ENCODE measurements at regions not wholly inside any gene's neighbourhood (a gene's known extent, or its start where the extent isn't known, plus 50 kb on each side); places are given as distances from the start of the nearest gene placed in this dataset.
"Not testable (repeated sequence)": the region's sequence is repeated elsewhere in the genome, so short reads cannot be mapped to it uniquely, and the experiment has no call there.

DNA sequence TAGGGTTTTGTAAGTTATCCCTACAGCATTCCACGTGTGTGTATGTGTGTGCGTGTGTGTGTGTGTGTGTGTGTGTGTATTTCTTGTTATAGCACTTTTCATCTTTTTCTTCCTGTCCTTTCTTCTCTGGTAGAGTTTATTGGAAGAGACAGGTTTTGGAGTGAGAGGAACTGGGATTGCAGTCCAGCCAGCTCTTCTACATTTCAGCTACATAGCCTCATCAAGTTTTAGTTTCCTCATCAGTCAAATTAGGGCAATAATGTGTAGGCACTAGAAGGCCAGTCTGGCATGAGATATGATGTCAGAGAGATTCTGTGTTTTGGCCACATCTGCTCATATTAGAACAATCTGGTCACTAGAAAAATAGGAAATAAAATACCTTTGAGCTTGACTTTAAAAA lies 1283.5 kb upstream of the TENM4 start:
- DNase-seq (ENCODE audit: low read depth in 2 of 3, low spot score in 2 of 3), result no peak

DNA sequence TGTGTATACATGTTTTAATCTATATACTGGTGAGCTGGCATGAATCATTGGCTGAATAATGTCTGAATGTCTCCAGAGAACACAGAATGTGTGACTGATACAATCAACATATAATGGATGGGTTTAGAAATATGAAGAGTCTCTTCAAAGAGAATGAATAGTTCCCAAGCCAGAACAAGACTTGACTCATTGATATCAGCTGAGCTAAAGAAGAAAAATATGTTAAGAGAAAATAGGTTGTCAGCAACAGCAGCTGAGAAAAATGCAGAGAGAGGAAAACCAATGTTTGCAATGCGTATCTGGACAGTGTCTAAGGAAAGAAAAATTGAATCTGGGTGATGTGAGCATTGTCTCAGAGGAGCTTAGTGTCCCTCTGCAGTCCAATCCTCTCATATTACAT lies 1281.8 kb upstream of the TENM4 start:
- no peak for DNase-seq (ENCODE audit: low read depth in 2 of 3, low spot score in 2 of 3)

DNA sequence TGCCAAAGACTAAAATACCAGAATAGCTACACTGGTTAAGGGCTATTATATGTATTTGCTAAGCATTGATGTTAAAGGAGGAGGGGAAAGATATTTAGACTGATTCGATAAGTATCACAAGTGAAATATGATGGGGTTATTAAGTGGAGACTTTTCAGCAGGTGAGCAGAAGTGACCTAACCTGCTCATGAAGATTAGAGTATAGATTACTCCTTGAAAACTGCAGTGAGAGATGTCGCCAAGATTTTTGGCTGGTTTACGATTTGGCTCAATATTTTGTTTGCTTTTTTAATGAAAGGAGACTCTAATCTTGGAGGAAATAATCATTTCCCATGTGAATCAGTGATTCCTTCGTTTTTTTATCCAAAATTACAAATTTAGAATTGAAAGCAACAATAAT lies 1279.5 kb upstream of the TENM4 start:
- DNase-seq (ENCODE audit: low read depth in 2 of 3, low spot score in 2 of 3), result no peak

DNA sequence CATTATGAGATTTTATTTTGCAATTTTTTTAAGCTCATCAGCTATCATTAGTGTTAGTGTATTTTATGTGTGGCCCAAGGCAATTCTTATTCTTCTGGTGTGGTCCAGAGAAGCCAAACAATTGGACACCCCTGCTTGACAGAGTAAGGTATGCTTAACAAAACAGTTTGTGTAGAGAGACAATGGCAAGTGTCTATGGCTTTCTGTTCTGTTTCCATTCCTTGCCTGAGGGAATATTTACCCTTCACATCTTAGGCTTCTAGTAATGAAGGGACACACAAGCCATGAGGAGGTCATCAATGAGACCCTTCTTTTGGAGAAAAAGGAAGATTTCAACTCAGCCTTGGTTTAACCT lies 1278.4 kb upstream of the TENM4 start:
- no peak for DNase-seq (ENCODE audit: low read depth in 2 of 3, low spot score in 2 of 3)

DNA sequence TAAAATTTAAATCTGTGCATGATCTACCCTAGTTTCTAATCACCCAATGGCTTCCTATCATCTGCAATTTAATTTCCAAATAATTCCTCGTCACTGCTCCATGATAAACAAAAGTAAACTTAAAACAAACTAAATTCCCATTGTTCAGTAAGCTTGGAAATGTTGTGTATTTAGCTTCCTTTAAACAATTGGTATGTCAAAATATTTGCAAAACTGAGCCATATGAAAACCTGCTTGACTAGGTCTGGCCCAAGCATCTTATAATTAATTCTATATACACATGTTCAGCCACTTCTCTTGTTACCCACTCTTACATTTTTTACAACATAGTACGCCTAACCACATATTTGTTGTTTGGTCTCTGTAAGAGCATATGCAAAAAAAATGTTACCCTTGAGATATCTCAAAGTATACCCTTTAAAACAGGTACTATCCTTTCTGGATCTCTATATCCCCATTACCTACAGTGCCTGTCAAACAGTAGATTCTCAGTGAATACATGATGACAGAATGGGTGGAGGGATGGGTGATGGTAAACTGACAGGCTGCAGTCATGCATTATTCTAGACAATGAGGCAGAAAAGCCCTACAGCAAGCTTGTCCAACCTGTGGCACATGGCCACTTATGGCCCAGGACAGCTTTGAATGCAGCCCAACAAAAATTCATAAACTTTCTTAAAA lies 1277.9 kb upstream of the TENM4 start:
- no peak for DNase-seq (ENCODE audit: low read depth in 2 of 3, low spot score in 2 of 3)

DNA sequence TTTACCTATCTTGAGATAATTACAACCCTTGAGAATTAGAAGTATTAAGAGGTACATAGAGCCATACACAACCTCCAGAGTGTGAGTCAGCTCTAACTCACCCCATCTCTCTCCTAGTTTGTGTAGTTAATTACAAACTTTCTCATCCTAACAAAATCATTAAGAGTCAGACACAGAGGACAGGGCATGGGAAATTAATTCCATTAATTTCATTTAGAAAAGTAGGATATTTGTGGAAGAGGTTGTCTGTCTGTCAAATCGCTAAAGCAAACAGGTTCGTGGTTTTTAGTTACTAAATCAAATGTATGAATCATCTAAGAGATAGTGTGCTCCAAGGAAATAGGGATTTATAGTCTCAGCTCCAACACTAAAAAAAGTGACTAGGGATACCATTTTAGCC lies 1261.4 kb upstream of the TENM4 start:
- no peak for DNase-seq (ENCODE audit: low read depth in 2 of 3, low spot score in 2 of 3)

DNA sequence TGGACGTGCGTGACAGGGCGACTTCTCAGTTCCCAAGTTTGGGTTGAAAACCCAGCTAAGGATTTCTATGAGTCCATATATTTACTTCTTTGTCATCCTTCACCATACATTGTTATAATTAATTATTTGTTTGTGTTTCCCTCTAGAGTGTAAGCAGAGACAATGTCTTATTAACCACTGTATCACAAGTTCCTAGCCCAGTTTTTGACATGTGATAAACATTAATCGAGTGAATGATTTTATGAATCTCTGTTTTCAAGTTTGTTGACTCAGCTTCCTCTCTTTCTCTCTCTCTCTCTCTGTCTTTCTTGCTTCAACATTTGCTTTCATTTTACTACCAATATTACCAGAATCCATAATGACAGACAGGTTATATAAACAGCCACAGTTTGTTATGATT lies 1259.6 kb upstream of the TENM4 start:
- no peak for DNase-seq (ENCODE audit: low read depth in 2 of 3, low spot score in 2 of 3)

DNA sequence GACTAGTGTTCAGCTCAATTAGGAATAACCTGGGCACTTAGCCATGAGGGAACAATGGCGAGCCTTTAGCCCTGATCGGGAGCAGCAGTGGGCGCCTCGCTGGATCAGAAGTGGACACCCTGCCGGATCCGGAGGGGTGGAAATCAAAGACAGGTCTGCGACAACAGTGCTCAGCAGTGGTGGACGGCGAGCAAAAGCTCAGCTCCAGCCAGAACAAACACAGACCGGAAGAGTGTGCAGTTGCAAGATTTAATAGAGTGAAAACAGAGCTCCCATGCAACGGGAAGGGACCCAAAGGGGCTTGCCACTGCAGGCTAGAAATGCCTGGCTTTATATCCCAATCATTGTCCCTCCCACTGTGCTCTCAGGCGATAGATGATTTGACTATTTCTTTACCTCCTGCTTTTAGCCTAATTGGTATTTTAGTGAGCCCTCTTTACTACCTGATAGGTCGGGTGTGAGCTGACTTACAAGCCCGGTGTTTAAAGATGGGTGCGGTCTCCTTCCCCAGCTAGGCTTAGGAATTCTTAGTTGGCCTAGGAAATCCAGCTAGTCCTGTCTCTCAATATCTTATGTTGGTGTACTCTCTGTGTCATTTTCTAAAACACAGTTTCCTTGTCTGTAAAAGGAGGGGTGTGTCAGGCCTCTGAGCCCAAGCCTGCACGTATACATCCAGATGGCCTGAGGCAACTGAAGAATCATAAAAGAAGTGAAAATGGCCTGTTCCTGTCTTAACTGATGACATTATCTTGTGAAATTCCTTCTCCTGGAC lies 1258.8 kb upstream of the TENM4 start:
- DNase-seq (ENCODE audit: low read depth in 2 of 3, low spot score in 2 of 3), result not testable (repeated sequence)

DNA sequence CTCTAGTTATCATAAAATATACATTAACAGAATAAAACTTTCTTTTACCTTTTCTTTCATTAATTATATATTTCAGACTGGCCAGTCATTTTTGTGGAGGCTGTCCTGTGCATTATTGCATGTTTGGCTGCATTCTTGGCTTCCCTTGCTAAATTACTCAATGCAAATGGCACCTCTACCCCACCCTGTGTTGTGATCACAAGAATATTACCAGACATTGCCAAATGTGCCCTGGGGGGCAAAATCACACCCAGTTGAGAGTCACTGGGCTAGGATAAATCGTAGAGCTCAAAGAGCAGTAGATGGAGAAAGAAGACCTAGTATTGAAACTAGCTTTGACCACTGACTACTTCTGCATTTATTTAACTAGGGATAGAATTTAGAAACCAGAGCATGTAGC lies 1257.8 kb upstream of the TENM4 start:
- no peak for DNase-seq (ENCODE audit: low read depth in 2 of 3, low spot score in 2 of 3)

DNA sequence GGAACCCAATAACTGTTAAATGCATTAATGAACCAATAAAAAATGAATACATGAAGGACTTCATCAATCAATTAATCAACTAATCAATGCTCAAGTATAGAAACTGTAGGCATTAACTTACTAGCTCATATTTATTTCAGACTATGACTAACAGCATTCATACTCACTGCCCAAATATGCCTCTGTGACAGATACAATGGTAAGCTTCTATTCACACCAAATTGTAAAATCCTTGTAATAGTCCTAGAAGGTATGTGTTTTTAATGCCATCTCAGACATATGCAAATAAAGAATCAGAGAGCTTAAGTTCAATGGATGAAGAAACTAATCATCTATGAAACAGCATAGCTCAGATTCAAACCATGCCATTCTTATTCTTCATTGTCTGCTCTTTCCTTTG lies 1253.6 kb upstream of the TENM4 start:
- no peak for DNase-seq (ENCODE audit: low read depth in 2 of 3, low spot score in 2 of 3)

DNA sequence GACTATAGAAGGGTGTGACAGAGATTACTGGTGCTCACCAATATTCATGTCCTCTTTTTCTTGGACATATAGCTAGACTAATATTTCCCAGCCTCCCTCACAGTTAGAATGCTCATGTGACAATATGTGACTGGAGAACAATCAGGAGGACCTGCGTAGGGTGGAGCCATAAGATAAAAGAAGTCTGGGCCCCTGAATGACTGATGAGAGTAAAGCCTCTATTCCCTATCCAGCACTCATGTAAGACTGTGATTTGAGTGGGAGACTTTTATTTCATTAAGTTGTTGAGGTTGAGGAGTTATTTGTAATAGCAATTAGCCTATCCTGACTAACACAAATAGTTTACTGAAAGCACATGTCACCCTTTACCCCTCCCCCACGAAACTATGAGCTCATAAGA lies 1247.1 kb upstream of the TENM4 start:
- DNase-seq (ENCODE audit: low read depth in 2 of 3, low spot score in 2 of 3), result no peak

DNA sequence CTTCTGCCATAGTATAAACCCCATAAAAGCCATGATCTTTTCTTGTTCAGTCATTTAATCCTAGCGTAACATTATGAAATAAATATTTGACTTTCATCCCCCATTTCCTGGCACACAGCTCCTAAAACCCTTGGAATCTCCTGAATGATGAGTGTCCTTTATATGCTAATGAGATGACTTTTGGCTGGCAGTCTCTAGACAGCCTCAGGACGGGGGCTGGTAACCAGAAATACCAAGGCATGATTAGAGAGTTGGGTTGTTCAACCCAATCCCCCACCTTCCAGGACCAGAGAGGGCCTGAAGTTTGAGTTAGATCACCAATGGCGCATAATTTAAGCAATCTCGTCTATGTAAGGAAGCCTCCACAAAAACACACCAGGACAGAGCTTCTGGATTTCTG lies 1246.1 kb upstream of the TENM4 start:
- DNase-seq (ENCODE audit: low read depth in 2 of 3, low spot score in 2 of 3), result no peak

DNA sequence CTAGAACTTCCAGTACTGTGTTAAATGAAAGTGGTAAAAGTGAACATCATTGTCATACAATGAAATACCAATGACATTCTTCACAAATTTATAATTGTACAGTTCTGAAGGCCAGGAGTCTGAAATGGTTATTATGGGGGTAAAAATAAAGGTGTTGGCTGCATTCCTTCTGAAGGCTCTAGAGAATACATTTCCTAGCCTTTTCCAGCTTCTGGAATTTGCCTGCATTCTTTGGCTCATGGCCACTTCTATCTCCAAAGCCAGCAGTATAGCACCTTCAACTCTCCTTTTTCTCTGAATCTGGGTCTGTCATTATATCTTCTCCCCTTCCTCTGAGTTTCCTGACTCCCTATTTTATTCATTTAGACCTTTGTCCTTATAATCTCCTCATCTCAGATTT lies 1232.7 kb upstream of the TENM4 start:
- no peak for DNase-seq (ENCODE audit: low read depth in 2 of 3, low spot score in 2 of 3)

DNA sequence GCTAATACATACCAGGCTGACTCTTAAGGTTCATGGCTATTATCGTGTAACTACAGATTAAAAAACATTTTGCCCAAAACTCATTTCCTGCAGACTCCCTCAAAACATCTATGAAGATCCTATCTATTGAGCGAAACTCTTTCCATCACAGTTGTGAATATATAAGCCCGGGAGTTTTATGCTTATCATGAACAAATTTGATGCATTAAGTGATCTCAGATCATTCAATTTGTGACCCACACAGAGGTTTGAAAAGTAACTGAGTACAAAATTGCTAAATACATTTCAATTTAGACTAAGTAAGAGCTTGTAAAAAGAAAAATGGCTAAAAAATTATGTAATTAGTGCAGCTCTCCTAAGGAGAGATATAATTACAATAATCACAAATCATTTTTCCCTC lies 1228.8 kb upstream of the TENM4 start:
- no peak for DNase-seq (ENCODE audit: low read depth in 2 of 3, low spot score in 2 of 3)

DNA sequence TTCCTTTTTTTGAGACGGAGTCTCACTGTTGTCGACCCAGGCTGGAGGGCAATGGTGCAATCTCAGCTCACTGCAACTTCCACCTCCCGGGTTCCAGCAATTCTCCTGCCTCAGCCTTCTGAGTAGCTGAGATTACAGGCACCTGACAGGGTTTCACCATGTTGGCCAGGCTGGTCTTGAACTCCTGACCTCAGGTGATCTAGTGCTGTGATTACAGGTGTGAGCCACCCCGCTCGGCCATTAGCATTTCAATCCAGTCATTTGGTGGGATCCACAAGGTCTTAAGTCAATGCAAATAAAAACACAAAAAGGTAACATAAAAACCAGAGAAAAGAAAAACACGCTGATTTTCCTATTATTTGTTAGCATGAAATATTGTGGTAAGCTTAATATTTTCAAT lies 1227.2 kb upstream of the TENM4 start:
- DNase-seq (ENCODE audit: low read depth in 2 of 3, low spot score in 2 of 3), result no peak

DNA sequence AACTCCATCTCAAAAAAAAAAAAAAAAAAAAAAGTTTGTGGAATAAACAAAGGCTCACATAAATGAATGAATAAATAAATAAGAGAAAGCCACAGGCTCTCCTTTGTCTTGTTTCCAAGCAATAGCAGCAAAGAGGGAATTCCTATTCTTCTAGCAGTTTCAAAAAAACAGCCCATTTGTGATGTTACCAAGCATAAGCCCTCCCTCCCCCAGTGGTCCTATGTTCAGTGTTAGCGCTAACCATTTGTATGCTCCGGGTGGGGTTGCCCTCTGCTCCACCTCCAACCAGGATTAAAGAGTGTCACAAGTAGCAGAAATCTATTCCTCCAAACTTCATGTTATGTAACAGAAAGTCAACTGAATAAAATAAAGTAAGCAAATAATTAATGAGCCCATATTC lies 1215.0 kb upstream of the TENM4 start:
- no peak for DNase-seq (ENCODE audit: low read depth in 2 of 3, low spot score in 2 of 3)

DNA sequence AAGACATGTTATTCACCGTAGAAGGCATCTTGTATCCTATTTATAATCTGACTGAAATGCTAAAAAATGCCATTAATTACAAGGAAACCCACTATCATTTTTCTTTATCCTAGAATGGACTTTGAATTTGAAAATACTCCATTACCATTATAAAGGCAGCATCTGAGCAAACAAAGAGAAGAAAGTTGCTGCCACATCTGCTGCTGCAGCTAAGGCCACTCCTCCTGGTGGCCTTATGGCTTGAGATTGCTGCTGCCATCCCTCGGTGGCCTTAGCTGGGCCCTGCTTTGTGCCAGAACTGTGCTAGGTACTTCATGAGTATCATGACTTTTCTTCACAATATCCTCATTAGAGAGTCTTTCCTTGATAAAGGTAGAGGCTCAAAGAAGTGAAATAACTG lies 1210.1 kb upstream of the TENM4 start:
- no peak for DNase-seq (ENCODE audit: low read depth in 2 of 3, low spot score in 2 of 3)

DNA sequence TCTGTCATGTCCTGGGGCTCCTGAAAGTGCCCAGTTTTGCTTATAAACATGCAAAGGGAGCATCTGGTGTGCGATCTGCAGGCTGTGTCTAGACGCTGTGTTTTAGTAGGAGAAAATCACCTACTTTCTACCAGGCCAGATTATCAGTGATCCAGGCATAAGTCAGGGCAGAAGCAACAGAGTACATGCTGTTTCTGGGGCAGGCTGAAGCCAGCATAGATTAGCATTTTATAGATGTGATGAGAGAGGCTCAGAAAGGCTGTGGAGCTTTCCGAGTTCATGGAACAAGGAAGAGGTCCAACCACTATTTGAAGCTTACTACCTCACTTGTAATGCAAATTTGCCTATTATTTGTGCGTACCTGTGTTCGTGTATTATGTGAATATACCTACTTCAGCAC lies 1208.4 kb upstream of the TENM4 start:
- no peak for DNase-seq (ENCODE audit: low read depth in 2 of 3, low spot score in 2 of 3)

DNA sequence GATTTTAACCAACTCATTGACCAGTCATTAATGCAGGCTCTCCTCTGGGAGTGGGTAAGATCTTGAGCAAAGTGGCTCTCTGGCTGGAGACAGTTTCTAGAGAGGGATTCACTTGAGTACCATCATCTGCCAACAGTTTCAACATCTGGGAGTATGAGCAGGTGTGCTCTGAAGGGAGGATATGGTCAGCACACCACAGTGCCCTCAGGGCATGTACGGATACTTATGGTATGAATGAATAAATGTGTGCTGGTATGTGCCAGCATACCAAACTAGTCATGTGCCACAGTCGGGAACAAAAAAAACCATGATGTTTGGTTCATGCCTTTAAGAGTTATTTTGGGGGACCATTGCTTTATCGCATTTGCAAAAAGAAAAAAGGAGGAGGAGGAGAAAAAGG lies 1197.5 kb upstream of the TENM4 start:
- DNase-seq (ENCODE audit: low read depth in 2 of 3, low spot score in 2 of 3), result no peak

DNA sequence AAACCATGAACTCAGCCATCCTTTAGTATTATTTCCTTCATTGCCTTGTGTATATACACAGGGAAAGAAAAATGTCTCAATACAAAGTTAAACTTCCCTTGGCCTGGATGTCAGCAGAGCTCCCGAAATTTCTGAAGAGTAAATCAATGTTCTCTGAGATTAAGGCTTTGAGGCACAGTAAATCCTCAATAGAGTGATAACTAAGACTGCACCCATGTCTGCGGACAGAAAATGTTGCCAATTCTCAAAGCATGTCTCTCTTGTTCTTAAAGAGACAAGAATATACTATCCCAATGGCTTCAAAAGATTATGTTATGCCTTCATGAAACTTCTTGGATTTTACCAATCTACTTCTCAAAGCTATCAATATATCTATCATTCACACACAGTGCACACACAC lies 1196.7 kb upstream of the TENM4 start:
- no peak for DNase-seq (ENCODE audit: low read depth in 2 of 3, low spot score in 2 of 3)

DNA sequence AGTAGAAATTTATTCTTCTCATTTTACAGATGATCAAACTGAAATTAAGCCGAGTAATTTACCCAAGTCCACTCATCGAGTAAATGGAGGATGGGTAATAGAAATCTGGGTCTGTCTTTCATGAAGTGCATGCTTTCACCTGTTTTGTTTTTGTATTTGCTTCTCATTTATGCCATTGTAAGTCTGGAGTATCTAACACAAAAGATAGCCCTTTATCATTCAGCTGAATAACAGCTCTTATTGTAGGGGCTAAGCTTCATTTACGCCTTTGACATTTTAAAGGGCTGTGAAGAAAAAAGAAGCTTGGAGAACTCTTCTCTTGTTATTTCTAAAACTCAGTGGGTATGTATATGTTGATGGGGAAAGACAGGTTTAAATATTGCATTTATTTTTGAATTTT lies 1196.2 kb upstream of the TENM4 start:
- DNase-seq (ENCODE audit: low read depth in 2 of 3, low spot score in 2 of 3), result no peak

DNA sequence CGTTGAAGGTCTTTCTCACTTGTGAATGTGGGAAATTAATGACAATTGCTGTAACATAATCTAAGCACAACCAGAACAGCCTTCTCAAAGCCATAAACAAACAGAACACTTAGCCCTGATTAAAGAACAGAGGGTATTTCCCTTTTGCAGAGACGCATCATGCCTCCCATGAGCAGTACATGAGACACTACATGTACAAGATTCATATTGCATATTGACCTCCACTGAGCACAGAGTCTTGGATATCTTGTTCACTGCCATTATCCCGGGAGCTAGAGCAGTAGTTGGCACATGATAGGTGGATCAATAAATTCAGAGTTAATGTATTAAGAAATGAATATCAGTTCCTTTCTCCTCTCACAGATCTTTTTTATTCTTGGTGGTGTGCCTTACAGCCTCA lies 1194.3 kb upstream of the TENM4 start:
- DNase-seq (ENCODE audit: low read depth in 2 of 3, low spot score in 2 of 3), result no peak

DNA sequence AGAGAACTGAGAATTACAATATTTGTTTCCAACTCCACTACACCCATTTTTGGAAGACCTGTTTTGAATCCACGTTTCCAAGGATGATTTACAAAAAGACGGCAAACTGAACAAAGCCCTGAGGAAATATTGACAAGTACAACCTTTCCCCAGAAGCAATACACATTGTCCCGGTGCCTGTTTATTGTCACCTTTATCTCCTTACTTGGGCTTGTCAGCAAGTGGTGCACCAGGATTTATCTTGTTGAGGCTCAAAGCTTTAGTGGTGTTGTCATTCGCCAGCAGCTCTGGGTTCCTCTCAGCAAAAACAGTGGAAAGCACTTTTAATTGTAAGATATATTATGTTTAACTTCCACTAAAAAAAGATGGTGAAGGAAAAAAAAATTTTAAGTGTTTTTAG lies 1191.9 kb upstream of the TENM4 start:
- no peak for DNase-seq (ENCODE audit: low read depth in 2 of 3, low spot score in 2 of 3)

All from activated CD8-positive, alpha-beta memory T cell treated with anti-CD3 and anti-CD28 coated beads for 48 hours (primary cell).